ENCODE measurements at regions not wholly inside any gene's neighbourhood (a gene's known extent, or its start where the extent isn't known, plus 50 kb on each side); places are given as distances from the start of the nearest gene placed in this dataset.

DNA sequence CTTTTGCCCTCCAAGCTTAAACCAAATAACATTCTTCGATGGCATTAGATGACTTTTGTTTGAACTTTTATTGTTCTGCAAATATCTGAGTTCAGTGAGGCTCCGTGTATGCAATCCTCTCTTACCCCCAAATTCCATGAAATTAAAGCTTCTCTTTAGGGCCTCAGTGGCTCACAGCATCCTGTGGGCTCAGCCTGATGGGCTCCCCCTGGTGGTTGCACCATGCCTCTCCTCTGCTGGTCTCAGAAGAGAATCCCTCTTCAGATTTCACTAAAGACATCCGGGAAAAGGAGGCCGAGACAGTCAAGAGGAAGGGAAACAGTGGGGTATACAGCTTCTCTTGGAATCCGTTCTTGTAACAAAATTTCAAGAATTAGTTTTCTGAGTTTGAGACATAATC is 331.6 kb upstream of the NT5E start:
- no peak for TF ChIP-seq EZH2 (IDR thresholded peaks at IDR 0.05; ENCODE audit: insufficient read depth, poor library complexity, severe bottlenecking)
- no peak for TF ChIP-seq EZH2phosphoT487 (IDR thresholded peaks at IDR 0.05; ENCODE audit: insufficient read depth, low read depth)
